ENCODE measurements at regions not wholly inside any gene's neighbourhood (a gene's known extent, or its start where the extent isn't known, plus 50 kb on each side); places are given as distances from the start of the nearest gene placed in this dataset.

DNA sequence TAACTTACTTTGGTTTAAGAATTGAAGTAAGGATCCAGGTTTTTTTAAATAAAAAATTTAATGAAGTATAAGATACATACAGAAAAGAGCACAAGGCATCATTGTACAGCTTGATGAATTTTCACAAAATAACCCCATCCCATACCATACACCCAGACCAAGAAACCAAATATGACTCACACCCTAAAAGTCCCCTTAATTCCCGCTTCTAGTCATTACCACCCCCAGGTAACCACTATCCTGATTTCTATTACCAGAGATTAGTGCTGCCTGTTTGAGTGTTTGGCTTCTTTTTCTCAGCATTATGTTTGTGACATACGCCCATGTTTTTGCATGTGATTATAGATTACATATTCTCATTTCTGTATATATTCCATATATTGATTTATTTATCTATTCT, 98.5 kb upstream of the HIVEP3 start:
- intact Hi-C loops (cut with DNase I; ENCODE audit: low total_unique reads), result no loop called here
- Histone ChIP-seq H3K36me3 (no peaks in the 10 kb centered on the region), H3K4me3 (no peak overlapping the region), H3K4me1 (no peaks in the 10 kb centered on the region), H3K27ac (no peak overlapping the region), H3K9me3 (no peaks in the 10 kb centered on the region), H3K27me3 (no peaks in the 10 kb centered on the region)
- TF ChIP-seq, protein P1, sequence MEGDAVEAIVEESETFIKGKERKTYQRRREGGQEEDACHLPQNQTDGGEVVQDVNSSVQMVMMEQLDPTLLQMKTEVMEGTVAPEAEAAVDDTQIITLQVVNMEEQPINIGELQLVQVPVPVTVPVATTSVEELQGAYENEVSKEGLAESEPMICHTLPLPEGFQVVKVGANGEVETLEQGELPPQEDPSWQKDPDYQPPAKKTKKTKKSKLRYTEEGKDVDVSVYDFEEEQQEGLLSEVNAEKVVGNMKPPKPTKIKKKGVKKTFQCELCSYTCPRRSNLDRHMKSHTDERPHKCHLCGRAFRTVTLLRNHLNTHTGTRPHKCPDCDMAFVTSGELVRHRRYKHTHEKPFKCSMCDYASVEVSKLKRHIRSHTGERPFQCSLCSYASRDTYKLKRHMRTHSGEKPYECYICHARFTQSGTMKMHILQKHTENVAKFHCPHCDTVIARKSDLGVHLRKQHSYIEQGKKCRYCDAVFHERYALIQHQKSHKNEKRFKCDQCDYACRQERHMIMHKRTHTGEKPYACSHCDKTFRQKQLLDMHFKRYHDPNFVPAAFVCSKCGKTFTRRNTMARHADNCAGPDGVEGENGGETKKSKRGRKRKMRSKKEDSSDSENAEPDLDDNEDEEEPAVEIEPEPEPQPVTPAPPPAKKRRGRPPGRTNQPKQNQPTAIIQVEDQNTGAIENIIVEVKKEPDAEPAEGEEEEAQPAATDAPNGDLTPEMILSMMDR (IDR thresholded peaks at IDR 0.05), result no peak
- DNase-seq, result no peak

DNA sequence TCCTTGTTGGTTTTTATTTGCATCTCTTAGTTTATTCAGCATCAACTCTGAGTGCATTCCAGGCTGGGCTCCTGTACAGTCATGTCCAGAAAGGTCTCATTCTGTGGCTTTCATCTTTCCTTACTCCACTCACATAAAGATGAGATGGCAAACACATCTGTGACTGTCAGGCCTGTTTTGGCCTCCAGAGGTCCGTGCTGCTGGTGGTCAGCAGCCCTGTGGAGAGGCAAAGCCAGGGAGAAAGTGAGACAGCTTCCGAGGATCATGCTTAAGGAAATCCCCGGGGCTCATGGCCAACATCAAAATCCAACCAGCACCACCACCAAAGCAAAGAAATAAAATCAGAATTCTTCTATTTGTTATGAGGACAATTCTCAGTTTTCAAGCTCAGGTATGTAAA, 96.1 kb upstream of the HIVEP3 start:
- no peak overlapping the region for H3K27ac ChIP-seq
- no peaks in the 10 kb centered on the region for H3K27me3 ChIP-seq
- no peak overlapping the region for H3K4me3 ChIP-seq
- no peaks in the 10 kb centered on the region for H3K4me1 ChIP-seq
- TF ChIP-seq, protein P1 (IDR thresholded peaks at IDR 0.05), result no peak
- TF ChIP-seq POLR2A (IDR thresholded peaks at IDR 0.05), result no peak
- no peaks in the 10 kb centered on the region for H3K36me3 ChIP-seq
- no peak for DNase-seq
- intact Hi-C loops (cut with DNase I; ENCODE audit: low total_unique reads), result no loop called here
- H3K9me3 ChIP-seq, result no peaks in the 10 kb centered on the region

DNA sequence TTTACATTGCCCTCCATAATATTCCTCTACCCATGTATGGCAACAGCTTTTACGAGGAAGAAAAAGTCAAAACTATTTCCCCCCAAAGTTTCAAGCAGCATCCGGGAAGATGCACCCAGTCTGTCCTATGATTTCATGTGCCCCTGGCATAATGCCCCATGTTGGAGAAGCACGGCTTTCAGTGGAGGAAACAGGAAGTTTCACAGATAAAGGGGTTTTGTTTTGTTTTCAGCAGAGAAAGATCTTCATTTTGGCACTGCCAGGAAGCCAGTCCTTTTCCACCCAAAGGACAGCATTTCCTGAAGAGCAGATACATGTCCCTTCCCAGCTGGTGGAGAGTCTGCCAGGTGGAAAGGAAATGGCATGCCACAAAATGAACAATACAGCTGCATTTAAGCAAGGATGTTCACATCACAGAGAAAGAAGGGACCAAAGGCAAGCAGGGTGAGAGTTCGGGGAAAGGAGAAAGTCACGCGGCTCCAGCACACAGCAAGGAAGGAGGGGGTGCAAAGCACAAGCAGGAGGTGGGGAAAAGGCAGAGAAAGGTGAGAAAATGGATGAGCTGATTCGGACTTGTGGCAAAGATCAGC, 95.3 kb upstream of the HIVEP3 start:
- H3K27me3 ChIP-seq, result no peaks in the 10 kb centered on the region
- no peaks in the 10 kb centered on the region for H3K4me1 ChIP-seq
- H3K4me3 ChIP-seq, result no peak overlapping the region
- intact Hi-C loops (cut with DNase I; ENCODE audit: low total_unique reads), result no loop called here
- H3K36me3 ChIP-seq, result no peaks in the 10 kb centered on the region
- H3K9me3 ChIP-seq, result no peaks in the 10 kb centered on the region
- TF ChIP-seq POLR2A (IDR thresholded peaks at IDR 0.05), result no peak
- TF ChIP-seq, protein P1 (IDR thresholded peaks at IDR 0.05), result no peak
- no peak overlapping the region for H3K27ac ChIP-seq
- no peak for DNase-seq

DNA sequence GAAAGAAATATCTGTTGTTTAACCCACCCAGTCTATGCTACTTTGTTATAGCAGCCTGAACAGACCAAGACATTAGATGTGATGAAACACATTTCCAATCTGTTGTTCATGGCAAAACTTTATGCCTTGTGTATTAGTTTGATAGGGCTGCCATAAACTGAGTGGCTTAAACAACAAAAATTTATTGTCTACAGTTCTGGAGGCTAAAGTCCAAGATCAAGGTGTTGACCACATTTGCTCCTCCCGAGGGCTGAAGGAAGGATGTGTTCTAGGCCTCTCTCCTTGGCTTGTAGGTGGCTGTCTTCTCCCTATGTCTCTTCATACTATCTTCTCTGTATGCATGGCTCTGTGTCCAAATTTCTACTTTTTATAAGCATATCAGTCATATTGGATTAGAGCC, 94.1 kb upstream of the HIVEP3 start:
- H3K4me3 ChIP-seq, result no peak overlapping the region
- intact Hi-C loops (cut with DNase I; ENCODE audit: low total_unique reads), result no loop called here
- H3K9me3 ChIP-seq, result no peaks in the 10 kb centered on the region
- TF ChIP-seq, protein P1 (IDR thresholded peaks at IDR 0.05), result no peak
- no peak for TF ChIP-seq POLR2A (IDR thresholded peaks at IDR 0.05)
- DNase-seq, result no peak
- no peak overlapping the region for H3K27ac ChIP-seq
- H3K36me3 ChIP-seq, result no peaks in the 10 kb centered on the region
- H3K27me3 ChIP-seq, result no peaks in the 10 kb centered on the region
- H3K4me1 ChIP-seq, result no peaks in the 10 kb centered on the region

DNA sequence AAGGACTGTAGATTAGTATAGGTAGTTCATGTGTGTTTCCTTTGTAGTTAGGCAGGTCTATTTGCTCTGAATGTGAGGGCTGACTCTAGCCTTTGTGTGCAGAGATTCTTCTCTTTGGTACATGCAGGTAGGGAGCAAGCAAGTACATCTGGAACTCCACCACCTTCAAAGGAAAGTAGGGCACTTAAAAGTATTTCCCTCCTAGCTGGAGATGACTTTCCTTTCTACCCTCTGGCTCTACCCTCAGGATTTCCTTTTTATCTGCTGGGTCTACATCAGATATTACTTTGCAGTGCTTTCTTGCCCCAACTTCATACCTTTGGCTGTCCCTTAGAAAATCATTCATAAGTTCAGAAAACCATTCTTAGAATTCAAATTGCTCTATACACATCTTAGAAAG, 91.7 kb upstream of the HIVEP3 start:
- no peaks in the 10 kb centered on the region for H3K36me3 ChIP-seq
- TF ChIP-seq, protein P1 (IDR thresholded peaks at IDR 0.05), result no peak
- TF ChIP-seq POLR2A (IDR thresholded peaks at IDR 0.05), result no peak
- intact Hi-C loops (cut with DNase I; ENCODE audit: low total_unique reads), result no loop called here
- H3K9me3 ChIP-seq, result no peaks in the 10 kb centered on the region
- no peak overlapping the region for H3K4me3 ChIP-seq
- H3K27me3 ChIP-seq, result no peaks in the 10 kb centered on the region
- DNase-seq, result no peak
- no peaks in the 10 kb centered on the region for H3K4me1 ChIP-seq
- no peak overlapping the region for H3K27ac ChIP-seq
